Gastroesophageal sphincter (tissue), 4 donors: ENCODE measurements at regions not wholly inside any gene's neighbourhood (a gene's known extent, or its start where the extent isn't known, plus 50 kb on each side); places are given as distances from the start of the nearest gene placed in this dataset.

Experiments
- ATAC-seq: fragments of 150-250 bp; one replicate; pipeline ENCODE4 v1.9.1; 2016; ENCODE audit warnings: mild to moderate bottlenecking, moderate library complexity
- H3K27ac ChIP-seq, 4 donors: fragments of 200-600 bp; sonication (generic) in 3 of 4; 1 replicate in 3 of 4; 2 replicates in 1 of 4; pipeline ENCODE4 v1.5.1; 2016 to 2019
- H3K27me3 ChIP-seq: fragments of 200-600 bp; sonication (generic); one replicate; pipeline ENCODE4 v1.5.1; 2019
- H3K36me3 ChIP-seq, 2 donors: fragments of 200-600 bp; sonication (generic); one replicate each; pipeline ENCODE4 v1.5.1; 2019; ENCODE audit warnings: control low read depth in 1 of 2
- H3K4me1 ChIP-seq, 3 donors: fragments of 200-600 bp; sonication (generic); 1 replicate in 2 of 3; 2 replicates in 1 of 3; pipeline ENCODE4 v1.5.1; 2016 to 2019; ENCODE audit warnings: control low read depth in 2 of 3
- H3K4me3 ChIP-seq, 2 donors: fragments of 200-600 bp; sonication (generic); one replicate each; pipeline ENCODE4 v1.5.1; 2019; ENCODE audit warnings: mild to moderate bottlenecking in 1 of 2, moderate library complexity in 1 of 2
- H3K9me3 ChIP-seq, 3 donors: fragments of 200-600 bp; sonication (generic); one replicate each; pipeline ENCODE4 v1.5.1; 2017 to 2019; ENCODE audit warnings: control low read depth in 2 of 3
- EP300 ChIP-seq: sonication (generic); formaldehyde crosslinking; IDR thresholded peaks from one replicate; pipeline ENCODE4 v1.6.1; 2017; ENCODE audit warnings: antibody characterized with exemption, mild to moderate bottlenecking
- POLR2A ChIP-seq, 2 donors: fragments of 450-650 bp; IDR thresholded peaks; one replicate each; pipeline ENCODE4 v1.6.1; 2017; ENCODE audit warnings: antibody characterized with exemption in 2 of 2, mild to moderate bottlenecking in 2 of 2, moderate library complexity in 1 of 2
- POLR2AphosphoS5 ChIP-seq: sonication (generic); formaldehyde crosslinking; IDR thresholded peaks from one replicate; pipeline ENCODE4 v1.6.1; 2017; ENCODE audit warnings: antibody characterized with exemption
- WGBS, 2 donors: methylation state at CpG; one replicate each; pipeline ENCODE4 v1.1.5; 2018; ENCODE audit warnings: low coverage in 1 of 2; 5-methylcytosine and 5-hydroxymethylcytosine counted together
- TF ChIP-seq, protein P1 (sequence below), 4 experiments: fragments of 200-600 bp in 2 of 4; fragments of 450-650 bp in 2 of 4; sonication (generic) in 1 of 4; IDR thresholded peaks; one replicate each; pipeline ENCODE4 v1.5.1; 2017 to 2019; ENCODE audit warnings: antibody characterized with exemption in 4 of 4, mild to moderate bottlenecking in 2 of 4, moderate library complexity in 2 of 4

DNA sequence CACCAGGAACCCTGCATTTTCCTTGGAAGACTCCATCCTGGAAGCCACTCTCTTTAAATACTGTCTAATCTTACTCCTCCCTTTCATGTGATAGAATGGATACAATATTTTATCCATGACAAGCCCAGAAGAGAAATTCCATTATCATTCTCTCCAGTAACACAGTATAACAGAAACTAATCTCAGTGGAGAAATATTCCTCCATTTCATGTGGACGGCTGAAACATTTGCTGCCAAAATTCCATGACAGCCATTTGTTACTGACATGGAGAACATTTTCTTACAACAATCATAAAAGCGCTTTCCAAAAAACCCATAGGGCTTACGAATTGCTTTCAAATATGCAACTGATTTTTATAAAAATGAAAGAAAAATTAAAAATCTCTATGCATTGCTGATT lies 392.8 kb upstream of the KLF6 start:
- Histone ChIP-seq H3K9me3 (no peaks in the 10 kb centered on the region), H3K27ac (peak overlapping the region in 3 of 4 donors; percentile 4 to 35 (median 14)), H3K27me3 (no peaks in the 10 kb centered on the region), H3K36me3 (no peaks in the 10 kb centered on the region), H3K4me1 (peaks cover 0 to 17% (median 0%) of the 10 kb centered on the region in 3 donors), H3K4me3 (no peak overlapping the region)
- WGBS, 2 donors: 20 to 26% methylated on average over 3 of the region's 3 CpGs
- no peak for TF ChIP-seq POLR2A (IDR thresholded peaks at IDR 0.05)
- no peak for TF ChIP-seq POLR2AphosphoS5
- TF ChIP-seq, protein P1, sequence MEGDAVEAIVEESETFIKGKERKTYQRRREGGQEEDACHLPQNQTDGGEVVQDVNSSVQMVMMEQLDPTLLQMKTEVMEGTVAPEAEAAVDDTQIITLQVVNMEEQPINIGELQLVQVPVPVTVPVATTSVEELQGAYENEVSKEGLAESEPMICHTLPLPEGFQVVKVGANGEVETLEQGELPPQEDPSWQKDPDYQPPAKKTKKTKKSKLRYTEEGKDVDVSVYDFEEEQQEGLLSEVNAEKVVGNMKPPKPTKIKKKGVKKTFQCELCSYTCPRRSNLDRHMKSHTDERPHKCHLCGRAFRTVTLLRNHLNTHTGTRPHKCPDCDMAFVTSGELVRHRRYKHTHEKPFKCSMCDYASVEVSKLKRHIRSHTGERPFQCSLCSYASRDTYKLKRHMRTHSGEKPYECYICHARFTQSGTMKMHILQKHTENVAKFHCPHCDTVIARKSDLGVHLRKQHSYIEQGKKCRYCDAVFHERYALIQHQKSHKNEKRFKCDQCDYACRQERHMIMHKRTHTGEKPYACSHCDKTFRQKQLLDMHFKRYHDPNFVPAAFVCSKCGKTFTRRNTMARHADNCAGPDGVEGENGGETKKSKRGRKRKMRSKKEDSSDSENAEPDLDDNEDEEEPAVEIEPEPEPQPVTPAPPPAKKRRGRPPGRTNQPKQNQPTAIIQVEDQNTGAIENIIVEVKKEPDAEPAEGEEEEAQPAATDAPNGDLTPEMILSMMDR (IDR thresholded peaks at IDR 0.05): no peak
- no peak for ATAC-seq

DNA sequence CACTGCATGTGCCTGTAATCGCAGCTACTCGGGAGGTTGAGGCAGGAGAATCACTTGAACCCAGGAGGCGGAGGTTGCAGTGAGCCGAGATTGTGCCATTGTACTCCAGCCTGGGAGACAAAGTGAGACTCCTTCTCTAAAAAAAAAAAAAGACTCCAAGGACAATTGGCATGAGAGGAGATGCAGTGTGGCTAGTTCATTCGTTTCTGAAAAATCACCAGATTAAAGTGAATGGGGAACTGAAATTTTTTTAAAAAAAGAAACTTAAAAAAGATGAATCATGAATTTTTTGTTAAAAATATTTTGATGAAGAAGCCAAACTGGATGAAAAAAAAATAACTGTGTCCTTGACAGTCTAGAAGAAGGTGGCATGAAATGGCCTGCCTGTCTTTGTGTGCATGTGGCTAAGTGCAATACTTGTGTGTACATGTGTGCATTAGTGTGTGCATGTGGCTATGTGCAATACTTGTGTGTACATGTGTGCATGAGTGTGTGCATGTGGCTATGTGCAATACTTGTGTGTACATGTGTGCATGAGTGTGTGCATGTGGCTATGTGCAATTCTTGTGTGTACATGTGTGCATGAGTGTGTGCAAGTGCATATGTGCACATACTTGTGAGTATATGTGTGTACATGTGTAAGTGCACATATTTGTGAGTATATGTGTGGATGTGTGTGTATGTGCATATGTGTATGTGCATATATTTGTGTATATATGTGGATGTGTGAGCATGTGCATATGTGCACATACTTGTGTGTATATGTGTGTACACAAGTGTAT lies 391.7 kb upstream of the KLF6 start:
- Histone ChIP-seq H3K27ac (peak overlapping the region in 2 of 4 donors; percentile 12 to 36), H3K4me3 (no peak overlapping the region), H3K36me3 (no peaks in the 10 kb centered on the region), H3K27me3 (no peaks in the 10 kb centered on the region), H3K4me1 (peaks cover 0 to 17% (median 0%) of the 10 kb centered on the region in 3 donors), H3K9me3 (no peaks in the 10 kb centered on the region)
- 87% methylated on average over 5 of the region's 5 CpGs for WGBS, 2 donors
- TF ChIP-seq POLR2A (IDR thresholded peaks at IDR 0.05): no peak
- TF ChIP-seq, protein P1 (IDR thresholded peaks at IDR 0.05): no peak
- no peak for TF ChIP-seq POLR2AphosphoS5
- TF ChIP-seq EP300: no peak
- ATAC-seq: no peak

GRCh38 chr10:4174197-4174596 lies 389.2 kb upstream of the KLF6 start:
- H3K4me3 ChIP-seq: no peak overlapping the region
- 60% methylated on average over 1 of the region's 9 CpGs; no CpG with 5 or more reads in 1 of the 2 donors for WGBS, 2 donors
- H3K9me3 ChIP-seq: no peaks in the 10 kb centered on the region
- H3K27ac ChIP-seq: no peak overlapping the region
- peaks cover 0 to 17% (median 0%) of the 10 kb centered on the region in 3 donors for H3K4me1 ChIP-seq
- no peak for ATAC-seq
- H3K36me3 ChIP-seq: no peaks in the 10 kb centered on the region
- TF ChIP-seq POLR2A (IDR thresholded peaks at IDR 0.05): no peak
- TF ChIP-seq EP300: no peak
- TF ChIP-seq, protein P1 (IDR thresholded peaks at IDR 0.05): no peak
- no peak for TF ChIP-seq POLR2AphosphoS5
- no peaks in the 10 kb centered on the region for H3K27me3 ChIP-seq

- TF ChIP-seq POLR2AphosphoS5 (no peak), POLR2A (IDR thresholded peaks at IDR 0.05) (no peak), EP300 (no peak)
- TF ChIP-seq, protein P1 (IDR thresholded peaks at IDR 0.05): no peak
- no peaks in the 10 kb centered on the region for H3K4me1 ChIP-seq
- H3K27ac ChIP-seq: no peak overlapping the region
- H3K27me3 ChIP-seq: no peaks in the 10 kb centered on the region
- WGBS, 2 donors: 79 to 90% methylated on average over 6 of the region's 6 CpGs
- H3K36me3 ChIP-seq: no peaks in the 10 kb centered on the region
- no peaks in the 10 kb centered on the region for H3K9me3 ChIP-seq
- no peak overlapping the region for H3K4me3 ChIP-seq
- ATAC-seq: no peak
These were observed 385.8 kb upstream of the KLF6 start for GRCh38 chr10:4170633-4171314.

- Histone ChIP-seq H3K4me3 (no peak overlapping the region), H3K27ac (no peak overlapping the region), H3K9me3 (no peaks in the 10 kb centered on the region), H3K27me3 (no peaks in the 10 kb centered on the region), H3K4me1 (no peaks in the 10 kb centered on the region), H3K36me3 (no peaks in the 10 kb centered on the region)
- 100% methylated on average over 2 of the region's 2 CpGs for WGBS, 2 donors
- TF ChIP-seq POLR2AphosphoS5 (no peak), POLR2A (IDR thresholded peaks at IDR 0.05) (no peak), EP300 (no peak)
- TF ChIP-seq, protein P1 (IDR thresholded peaks at IDR 0.05): no peak
- ATAC-seq: no peak
These were observed 385.2 kb upstream of the KLF6 start for GRCh38 chr10:4170181-4170580.
